ENCODE measurements at regions not wholly inside any gene's neighbourhood (a gene's known extent, or its start where the extent isn't known, plus 50 kb on each side); places are given as distances from the start of the nearest gene placed in this dataset.

GRCh38 chr12:13437541-13437940 lies 241.0 kb downstream of the EMP1 start:
- 81% methylated on average over 4 of the region's 4 CpGs for WGBS (ENCODE audit: missing lambda C conversion rate)
- TF ChIP-seq PHF8 (IDR thresholded peaks at IDR 0.05; ENCODE audit: borderline replicate concordance, low read depth), result no peak
- TF ChIP-seq RAD21 (conservative IDR thresholded peaks at IDR 0.05 in 1 of 2, IDR thresholded peaks at IDR 0.05 in 1 of 2), result peak in 1 of 2 experiments; percentile 15; a peak in 1 of 5 replicates
- no peak for TF ChIP-seq E2F6 (IDR thresholded peaks at IDR 0.05; ENCODE audit: borderline replicate concordance, low read depth)
- no peak for FAIRE-seq
- no peak for DNase-seq (ENCODE audit: low read depth in 1 of 2, low spot score in 1 of 2)
- ChIA-PET POLR2A (interaction anchor here (0.7 kb wide), 1 partner anchor 66 kb away, joined by 3 read pairs; no protein-coding TSS in a partner anchor), CTCF (no interaction called here)
- Histone ChIP-seq H3K4me1 (peaks cover 26% of the 10 kb centered on the region), H3K9me3 (no peaks in the 10 kb centered on the region), H3K4me2 (peak overlapping the region; percentile 14; the same call in 2 of the 3 replicates), H3K27ac (no peak overlapping the region), H3K4me3 (no peak overlapping the region)
- ATAC-seq, result no peak

GRCh38 chr12:13436696-13437391 lies 240.3 kb downstream of the EMP1 start:
- CTCF ChIA-PET, result interaction anchor here (2.0 kb wide), 1 partner anchor 99 kb away, joined by 5 read pairs; no protein-coding TSS in a partner anchor
- 66% methylated on average over 11 of the region's 11 CpGs for WGBS (ENCODE audit: missing lambda C conversion rate)
- Histone ChIP-seq H3K27ac (no peak overlapping the region), H3K4me3 (no peak overlapping the region), H3K9me3 (no peaks in the 10 kb centered on the region), H3K4me2 (peak overlapping the region; percentile 14; the same call in 2 of the 3 replicates), H3K4me1 (peaks cover 26% of the 10 kb centered on the region)
- TF ChIP-seq, protein P1, sequence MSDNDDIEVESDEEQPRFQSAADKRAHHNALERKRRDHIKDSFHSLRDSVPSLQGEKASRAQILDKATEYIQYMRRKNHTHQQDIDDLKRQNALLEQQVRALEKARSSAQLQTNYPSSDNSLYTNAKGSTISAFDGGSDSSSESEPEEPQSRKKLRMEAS (IDR thresholded peaks at IDR 0.05), result peak; percentile 48; the same call in 1 of the 2 replicates
- peak; percentile 34 to 76; a peak in 2 of 4 replicates for TF ChIP-seq CEBPB (IDR thresholded peaks at IDR 0.05)
- no peak for TF ChIP-seq FOSB (CRISPR knock-in tag; IDR thresholded peaks at IDR 0.05)
- no peak for TF ChIP-seq ZFP36 (IDR thresholded peaks at IDR 0.05; ENCODE audit: borderline replicate concordance, partially characterized antibody)
- POLR2A ChIA-PET, result interaction anchor here (0.7 kb wide), 1 partner anchor 65 kb away, joined by 3 read pairs; no protein-coding TSS in a partner anchor
- FAIRE-seq (no peak), DNase-seq (ENCODE audit: low read depth in 1 of 2, low spot score in 1 of 2) (peak; percentile 9 to 40), ATAC-seq (peak; percentile 56 to 73)

GRCh38 chr12:13436182-13436581 lies 239.7 kb downstream of the EMP1 start:
- Histone ChIP-seq H3K27ac (no peak overlapping the region), H3K4me3 (no peak overlapping the region), H3K4me2 (no peak overlapping the region), H3K9me3 (no peaks in the 10 kb centered on the region), H3K4me1 (peaks cover 26% of the 10 kb centered on the region)
- DNase-seq (ENCODE audit: low read depth in 1 of 2, low spot score in 1 of 2) (no peak), FAIRE-seq (no peak), ATAC-seq (peak in 1 of 2 experiments; percentile 30; a peak in 1 of 6 replicates)
- 70% methylated on average over 2 of the region's 2 CpGs for WGBS (ENCODE audit: missing lambda C conversion rate)
- POLR2A ChIA-PET, result no interaction called here
- CTCF ChIA-PET, result interaction anchor here (2.0 kb wide), 1 partner anchor 99 kb away, joined by 5 read pairs; no protein-coding TSS in a partner anchor
- TF ChIP-seq HEYL (CRISPR knock-in tag; IDR thresholded peaks at IDR 0.05) (no peak), SREBF2 (IDR thresholded peaks at IDR 0.05) (no peak), ZSCAN20 (CRISPR knock-in tag; IDR thresholded peaks at IDR 0.05) (no peak), NFE2L2 (conservative IDR thresholded peaks at IDR 0.05; ENCODE audit: low read length) (no peak), EHMT2 (IDR thresholded peaks at IDR 0.05; ENCODE audit: low read depth) (no peak), CBX8 (IDR thresholded peaks at IDR 0.05) (no peak), RARB (CRISPR knock-in tag; IDR thresholded peaks at IDR 0.05) (no peak), USF2 (IDR thresholded peaks at IDR 0.05) (no peak), REST (IDR thresholded peaks at IDR 0.05) (no peak), KDM1A (IDR thresholded peaks at IDR 0.05; ENCODE audit: low read depth) (no peak), KDM5A (IDR thresholded peaks at IDR 0.05) (no peak), CHD4 (IDR thresholded peaks at IDR 0.05; ENCODE audit: borderline replicate concordance) (no peak), ZFP36 (IDR thresholded peaks at IDR 0.05; ENCODE audit: borderline replicate concordance, partially characterized antibody) (no peak), RNF2 (IDR thresholded peaks at IDR 0.05; ENCODE audit: borderline replicate concordance, low read depth) (no peak), CEBPB (IDR thresholded peaks at IDR 0.05) (no peak)
- TF ChIP-seq, protein P2, sequence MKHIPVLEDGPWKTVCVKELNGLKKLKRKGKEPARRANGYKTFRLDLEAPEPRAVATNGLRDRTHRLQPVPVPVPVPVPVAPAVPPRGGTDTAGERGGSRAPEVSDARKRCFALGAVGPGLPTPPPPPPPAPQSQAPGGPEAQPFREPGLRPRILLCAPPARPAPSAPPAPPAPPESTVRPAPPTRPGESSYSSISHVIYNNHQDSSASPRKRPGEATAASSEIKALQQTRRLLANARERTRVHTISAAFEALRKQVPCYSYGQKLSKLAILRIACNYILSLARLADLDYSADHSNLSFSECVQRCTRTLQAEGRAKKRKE (CRISPR knock-in tag; IDR thresholded peaks at IDR 0.05; ENCODE audit: low read depth), result no peak
- TF ChIP-seq, protein P3, sequence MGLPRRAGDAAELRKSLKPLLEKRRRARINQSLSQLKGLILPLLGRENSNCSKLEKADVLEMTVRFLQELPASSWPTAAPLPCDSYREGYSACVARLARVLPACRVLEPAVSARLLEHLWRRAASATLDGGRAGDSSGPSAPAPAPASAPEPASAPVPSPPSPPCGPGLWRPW (IDR thresholded peaks at IDR 0.05), result no peak
- TF ChIP-seq, protein P1 (IDR thresholded peaks at IDR 0.05), result no peak
- TF ChIP-seq, protein P4, sequence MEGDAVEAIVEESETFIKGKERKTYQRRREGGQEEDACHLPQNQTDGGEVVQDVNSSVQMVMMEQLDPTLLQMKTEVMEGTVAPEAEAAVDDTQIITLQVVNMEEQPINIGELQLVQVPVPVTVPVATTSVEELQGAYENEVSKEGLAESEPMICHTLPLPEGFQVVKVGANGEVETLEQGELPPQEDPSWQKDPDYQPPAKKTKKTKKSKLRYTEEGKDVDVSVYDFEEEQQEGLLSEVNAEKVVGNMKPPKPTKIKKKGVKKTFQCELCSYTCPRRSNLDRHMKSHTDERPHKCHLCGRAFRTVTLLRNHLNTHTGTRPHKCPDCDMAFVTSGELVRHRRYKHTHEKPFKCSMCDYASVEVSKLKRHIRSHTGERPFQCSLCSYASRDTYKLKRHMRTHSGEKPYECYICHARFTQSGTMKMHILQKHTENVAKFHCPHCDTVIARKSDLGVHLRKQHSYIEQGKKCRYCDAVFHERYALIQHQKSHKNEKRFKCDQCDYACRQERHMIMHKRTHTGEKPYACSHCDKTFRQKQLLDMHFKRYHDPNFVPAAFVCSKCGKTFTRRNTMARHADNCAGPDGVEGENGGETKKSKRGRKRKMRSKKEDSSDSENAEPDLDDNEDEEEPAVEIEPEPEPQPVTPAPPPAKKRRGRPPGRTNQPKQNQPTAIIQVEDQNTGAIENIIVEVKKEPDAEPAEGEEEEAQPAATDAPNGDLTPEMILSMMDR (IDR thresholded peaks at IDR 0.05), result no peak

Measured in A549 (cell line).